ENCODE measurements at regions not wholly inside any gene's neighbourhood (a gene's known extent, or its start where the extent isn't known, plus 50 kb on each side); places are given as distances from the start of the nearest gene placed in this dataset.

GRCh38 chr20:1803061-1803931 is 91.9 kb upstream of the SIRPA start:
- peak in 1 of 2 experiments; percentile 57 for DNase-seq (ENCODE audit: low spot score in 2 of 2, unreplicated experiment in 2 of 2)
- Mint-ChIP-seq H3K36me3 (no peaks in the 10 kb centered on the region), H3K27ac (no peak overlapping the region)

GRCh38 chr20:1802385-1803060 is 92.7 kb upstream of the SIRPA start:
- H3K4me3 Mint-ChIP-seq, result peak overlapping the region; percentile 78
- peaks cover 9% of the 10 kb centered on the region for H3K4me1 Mint-ChIP-seq
- no peaks in the 10 kb centered on the region for H3K9me3 Mint-ChIP-seq
- peak; percentile 45 to 71 for DNase-seq (ENCODE audit: low spot score in 2 of 2, unreplicated experiment in 2 of 2)
- peak; percentile 25 for TF ChIP-seq CTCF (IDR thresholded peaks at IDR 0.05; ENCODE audit: unreplicated experiment)
- no peak overlapping the region for H3K27ac Mint-ChIP-seq
- no peaks in the 10 kb centered on the region for H3K36me3 Mint-ChIP-seq
- peaks cover 69% of the 10 kb centered on the region for H3K27me3 Mint-ChIP-seq (ENCODE audit: low read depth)

More at GRCh38 chr20:1803061-1803931, 91.9 kb upstream of the SIRPA start:
- TF ChIP-seq CTCF (IDR thresholded peaks at IDR 0.05; ENCODE audit: unreplicated experiment), result no peak
- H3K4me1 Mint-ChIP-seq, result peaks cover 9% of the 10 kb centered on the region
- peaks cover 66% of the 10 kb centered on the region for H3K27me3 Mint-ChIP-seq (ENCODE audit: low read depth)
- peak overlapping the region; percentile 78 for H3K4me3 Mint-ChIP-seq
- no peaks in the 10 kb centered on the region for H3K9me3 Mint-ChIP-seq

- peaks cover 9% of the 10 kb centered on the region for H3K4me1 Mint-ChIP-seq
- peaks cover 68% of the 10 kb centered on the region for H3K27me3 Mint-ChIP-seq (ENCODE audit: low read depth)
- no peaks in the 10 kb centered on the region for H3K9me3 Mint-ChIP-seq
- DNase-seq (ENCODE audit: low spot score in 2 of 2, unreplicated experiment in 2 of 2), result no peak
- TF ChIP-seq CTCF (IDR thresholded peaks at IDR 0.05; ENCODE audit: unreplicated experiment), result no peak
- H3K36me3 Mint-ChIP-seq, result no peaks in the 10 kb centered on the region
- H3K27ac Mint-ChIP-seq, result no peak overlapping the region
- H3K4me3 Mint-ChIP-seq, result peak overlapping the region; percentile 78
Observed at GRCh38 chr20:1801929-1802306, 93.3 kb upstream of the SIRPA start.

GRCh38 chr20:1801225-1801928 is 93.8 kb upstream of the SIRPA start:
- TF ChIP-seq CTCF (IDR thresholded peaks at IDR 0.05; ENCODE audit: unreplicated experiment), result no peak
- Mint-ChIP-seq H3K4me3 (peak overlapping the region; percentile 78), H3K27me3 (ENCODE audit: low read depth) (peaks cover 68% of the 10 kb centered on the region), H3K9me3 (no peaks in the 10 kb centered on the region), H3K36me3 (no peaks in the 10 kb centered on the region), H3K27ac (no peak overlapping the region), H3K4me1 (peaks cover 9% of the 10 kb centered on the region)
- no peak for DNase-seq (ENCODE audit: low spot score in 2 of 2, unreplicated experiment in 2 of 2)

GRCh38 chr20:1800777-1801176 is 94.4 kb upstream of the SIRPA start:
- Mint-ChIP-seq H3K27ac (no peak overlapping the region), H3K9me3 (no peaks in the 10 kb centered on the region), H3K4me3 (no peak overlapping the region), H3K36me3 (no peaks in the 10 kb centered on the region), H3K27me3 (ENCODE audit: low read depth) (peaks cover 71% of the 10 kb centered on the region), H3K4me1 (peaks cover 9% of the 10 kb centered on the region)
- no peak for TF ChIP-seq CTCF (IDR thresholded peaks at IDR 0.05; ENCODE audit: unreplicated experiment)
- DNase-seq (ENCODE audit: low spot score in 2 of 2, unreplicated experiment in 2 of 2), result no peak

Measured in mesothelial cell of epicardium (in vitro differentiated cells).